GM21825 (cell line): ENCODE measurements at regions not wholly inside any gene's neighbourhood (a gene's known extent, or its start where the extent isn't known, plus 50 kb on each side); places are given as distances from the start of the nearest gene placed in this dataset.
"Not testable (repeated sequence)": the region's sequence is repeated elsewhere in the genome, so short reads cannot be mapped to it uniquely, and the experiment has no call there.

Experiments
- ATAC-seq: cut with Tn5 transposase; IDR thresholded peaks from one replicate; pipeline ENCODE4 v1.9.1; 2021; ENCODE audit warnings: mild to moderate bottlenecking, moderate library complexity; ENCODE audit not compliant: unreplicated experiment

- ATAC-seq = not testable (repeated sequence)
Observed at GRCh38 chr7:32816409-32816948, 75.1 kb downstream of the KBTBD2 start.

DNA sequence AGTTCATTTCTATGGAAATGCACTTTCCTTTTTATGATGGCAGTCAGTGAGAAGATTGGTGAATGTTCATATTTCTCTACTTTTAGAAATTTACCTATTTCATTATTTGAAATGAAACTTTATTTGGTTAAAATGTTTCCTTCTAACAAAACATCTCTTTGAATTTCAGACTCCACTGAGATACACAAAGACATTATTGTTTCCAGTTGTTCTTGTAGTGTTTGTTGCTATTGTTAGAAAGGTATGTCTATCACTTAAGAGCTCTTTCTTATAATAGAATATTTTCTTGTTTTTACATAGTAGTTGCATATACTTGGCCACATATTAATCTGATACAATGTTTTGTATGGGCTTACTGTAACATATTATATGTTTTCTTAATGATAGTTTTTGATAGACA, 76.8 kb downstream of the KBTBD2 start:
- ATAC-seq = not testable (repeated sequence)

GRCh38 chr7:32809871-32810270, 81.7 kb downstream of the KBTBD2 start:
- no peak for ATAC-seq

GRCh38 chr7:32809347-32809746, 82.2 kb downstream of the KBTBD2 start:
- ATAC-seq = no peak

- ATAC-seq = no peak
Observed at GRCh38 chr7:32803406-32804141, 88.0 kb downstream of the KBTBD2 start.

DNA sequence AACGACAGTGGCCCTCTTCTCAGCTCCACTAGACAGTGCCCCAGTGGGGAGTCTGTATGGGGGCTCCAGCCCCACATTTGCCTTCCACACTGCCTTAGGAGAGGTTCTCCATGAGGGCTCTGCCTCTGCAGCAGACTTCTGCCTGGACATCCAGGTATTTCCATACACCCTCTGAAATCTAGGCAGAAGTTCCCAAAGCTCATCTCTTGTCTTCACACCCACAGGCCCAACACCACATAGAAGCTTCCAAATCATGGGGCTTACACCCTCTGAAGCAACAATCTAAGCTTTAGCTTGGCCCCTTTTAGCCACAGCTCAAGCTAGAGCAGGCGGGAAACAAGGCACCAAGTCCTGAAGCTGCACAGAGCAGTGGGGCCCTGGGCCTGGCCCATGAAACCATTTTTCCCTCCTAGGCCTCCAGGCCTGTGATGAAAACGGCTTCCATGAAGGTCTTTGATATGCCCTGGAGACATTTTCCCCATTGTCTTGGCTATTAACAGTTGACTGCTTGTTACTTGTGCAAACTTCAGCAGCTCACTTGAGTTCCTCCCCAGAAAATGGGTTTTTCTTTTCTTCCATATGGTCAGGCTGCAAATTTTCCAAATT, 89.2 kb downstream of the KBTBD2 start:
- no peak for ATAC-seq

- ATAC-seq = not testable (repeated sequence)
Observed at GRCh38 chr7:32793053-32793452, 98.5 kb downstream of the KBTBD2 start.

DNA sequence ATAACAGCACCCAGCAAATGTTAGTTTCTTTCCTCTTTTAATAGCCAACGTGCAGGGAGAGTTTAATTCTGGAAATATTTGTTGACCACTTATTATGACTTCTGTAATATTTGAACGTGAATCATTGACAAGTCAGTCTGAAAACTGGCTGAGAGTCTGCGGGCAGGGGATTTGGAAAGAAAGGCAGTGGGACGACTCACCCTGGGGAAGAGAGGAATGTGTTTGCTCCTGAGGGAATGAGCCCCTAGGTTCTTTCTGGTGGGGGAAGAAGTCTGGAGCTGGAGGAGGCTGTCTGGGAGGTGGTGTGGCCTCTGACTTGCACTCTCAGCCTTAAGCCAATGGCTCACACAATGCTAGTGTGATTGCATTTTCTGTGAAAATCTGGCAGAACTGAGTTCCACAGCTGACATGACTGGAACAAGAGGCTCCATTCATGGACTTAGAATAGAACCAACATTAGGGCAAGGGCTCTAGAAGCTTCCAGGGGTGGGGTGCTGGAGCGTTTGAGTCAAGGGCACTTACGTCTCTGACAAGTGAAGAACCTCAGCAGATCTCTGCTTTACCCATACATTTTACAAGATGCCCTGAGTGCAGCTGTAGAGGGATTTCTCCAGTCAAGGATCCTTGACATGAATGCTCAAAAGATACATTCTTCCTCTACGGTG, 100.7 kb downstream of the KBTBD2 start:
- ATAC-seq = not testable (repeated sequence)

DNA sequence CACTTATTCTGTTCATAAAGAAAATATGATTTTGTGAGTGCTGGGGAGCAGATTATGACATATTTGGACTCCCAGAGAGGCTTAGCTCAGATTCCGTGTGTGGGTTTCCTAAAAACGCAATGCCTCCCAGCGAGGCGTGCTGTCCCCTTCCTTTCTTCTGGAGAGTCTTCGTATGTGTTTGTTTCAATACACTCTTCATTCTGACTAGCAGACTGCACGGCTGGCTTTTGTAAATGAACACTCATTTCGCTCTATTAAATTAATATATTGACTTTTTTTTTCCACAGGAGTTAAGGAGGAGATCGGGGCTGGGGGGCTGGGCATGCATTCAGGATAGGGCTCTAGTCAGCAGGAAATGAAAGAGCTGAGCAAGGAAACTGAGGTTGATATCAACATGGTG, 102.3 kb downstream of the KBTBD2 start:
- ATAC-seq = not testable (repeated sequence)

GRCh38 chr7:32788174-32788573, 103.4 kb downstream of the KBTBD2 start:
- not testable (repeated sequence) for ATAC-seq

DNA sequence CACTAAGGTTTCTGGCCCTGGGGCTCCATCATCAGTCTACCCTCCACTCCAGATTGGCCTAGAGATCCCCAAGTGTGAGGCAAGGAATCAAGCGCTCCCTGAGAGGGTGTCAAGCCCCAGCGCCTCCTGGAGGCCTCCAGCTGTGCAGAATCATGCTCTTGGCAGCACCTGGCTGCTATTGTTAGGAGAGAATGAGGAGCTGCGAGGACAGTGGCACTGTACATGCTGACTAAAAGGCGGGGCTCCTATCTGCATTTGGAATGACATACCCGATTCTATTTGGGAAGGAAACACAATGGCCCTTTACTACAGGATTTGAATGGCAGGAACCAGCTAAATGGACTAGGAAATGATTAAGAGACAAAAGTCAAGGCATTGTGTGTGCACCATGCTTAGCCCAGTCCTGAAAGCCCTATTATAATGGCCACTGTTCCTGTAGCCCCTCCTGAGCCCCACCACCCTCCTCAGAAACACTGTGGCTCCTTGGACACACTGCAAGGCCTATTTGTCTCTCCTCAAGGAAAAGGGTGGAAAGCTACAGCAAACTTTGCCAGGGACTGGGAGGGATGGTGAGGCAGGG, 106.1 kb downstream of the KBTBD2 start:
- ATAC-seq = not testable (repeated sequence)

DNA sequence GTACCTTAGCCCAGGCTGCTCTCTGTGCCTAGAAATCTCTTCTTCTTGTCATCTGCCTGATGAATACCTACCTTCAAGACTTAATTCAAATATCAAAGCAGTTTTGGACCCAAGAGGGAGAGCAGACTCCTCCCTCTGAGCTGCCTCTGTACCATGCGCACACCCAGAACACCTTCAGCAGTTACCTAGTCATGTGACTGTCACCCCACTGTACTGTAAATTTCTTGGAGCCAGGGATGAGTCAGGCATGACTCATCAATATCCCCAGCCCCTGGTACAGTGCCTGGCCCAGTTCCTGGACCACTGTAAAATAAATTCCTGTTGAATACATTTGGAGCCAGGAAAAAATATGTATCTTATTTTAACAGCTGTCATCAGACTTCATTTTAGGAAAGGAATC, 111.7 kb downstream of the KBTBD2 start:
- not testable (repeated sequence) for ATAC-seq

- no peak for ATAC-seq
Observed at GRCh38 chr7:32779167-32779566, 112.4 kb downstream of the KBTBD2 start.

DNA sequence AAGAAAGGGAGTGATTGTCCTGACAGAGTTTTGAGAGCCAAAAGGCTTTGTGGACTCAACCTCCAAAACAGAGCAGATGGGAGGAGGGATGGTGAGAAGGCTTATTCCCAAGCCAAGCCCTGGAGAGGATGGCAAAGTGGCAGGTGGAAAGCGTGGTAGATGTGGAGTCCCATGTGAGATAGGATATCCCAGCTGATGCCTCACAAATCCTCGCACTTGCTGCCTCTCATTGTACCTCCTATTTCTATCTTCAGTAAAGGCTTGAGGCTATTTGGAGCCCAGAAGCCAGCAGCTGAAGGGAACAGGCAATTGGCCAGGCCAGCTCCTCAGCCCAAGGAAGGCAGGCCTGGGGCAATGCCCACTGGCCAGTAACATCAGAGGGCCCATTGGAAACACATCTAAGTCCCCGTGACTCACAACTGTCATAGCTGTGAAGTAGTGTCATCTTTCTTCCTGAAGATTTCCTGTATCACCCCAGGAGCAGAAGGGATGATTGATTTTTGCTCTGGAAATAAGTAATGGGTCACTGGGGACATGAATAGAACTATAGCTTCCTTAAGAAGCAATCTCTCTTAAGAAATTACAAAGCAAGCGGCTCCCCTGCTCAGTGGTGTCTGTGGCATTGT, 114.4 kb downstream of the KBTBD2 start:
- ATAC-seq = not testable (repeated sequence)

DNA sequence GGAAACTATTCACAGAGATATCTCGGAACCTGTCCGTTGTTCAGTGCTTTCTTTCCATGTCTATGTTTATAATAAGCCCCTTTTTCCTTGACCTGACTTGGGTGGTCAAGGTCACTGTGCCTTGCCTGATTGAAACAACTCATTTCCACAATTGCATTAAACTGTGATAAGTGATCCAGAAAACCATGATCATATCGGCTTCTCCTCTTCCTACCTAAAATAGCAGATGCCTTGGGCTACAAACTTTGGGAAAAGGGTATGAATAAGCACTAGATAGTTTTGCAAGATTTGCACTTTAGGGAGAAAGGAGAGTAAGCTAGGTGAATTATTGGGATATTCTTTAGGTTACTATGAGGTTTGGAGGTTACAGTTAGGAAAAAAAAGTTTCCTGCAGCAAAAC, 115.2 kb downstream of the KBTBD2 start:
- not testable (repeated sequence) for ATAC-seq

DNA sequence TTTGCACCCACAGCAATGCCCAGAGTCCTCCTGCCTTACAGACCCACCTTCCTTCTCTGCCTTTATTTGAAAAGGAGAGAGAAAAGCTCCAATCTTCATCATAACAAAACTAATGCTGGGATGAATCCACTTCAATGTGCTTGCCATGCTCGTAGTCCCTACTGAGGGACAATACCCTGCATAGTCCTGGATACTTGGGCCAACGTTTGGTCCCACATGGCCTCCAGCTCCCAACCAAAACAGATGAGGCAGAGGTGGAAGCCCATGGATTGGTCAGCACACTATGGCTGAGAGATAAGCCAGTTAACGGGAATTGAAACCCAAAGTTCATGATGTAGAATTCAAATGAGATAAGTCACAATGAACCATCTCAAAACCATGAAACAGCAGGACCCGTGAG, 115.8 kb downstream of the KBTBD2 start:
- ATAC-seq = not testable (repeated sequence)

DNA sequence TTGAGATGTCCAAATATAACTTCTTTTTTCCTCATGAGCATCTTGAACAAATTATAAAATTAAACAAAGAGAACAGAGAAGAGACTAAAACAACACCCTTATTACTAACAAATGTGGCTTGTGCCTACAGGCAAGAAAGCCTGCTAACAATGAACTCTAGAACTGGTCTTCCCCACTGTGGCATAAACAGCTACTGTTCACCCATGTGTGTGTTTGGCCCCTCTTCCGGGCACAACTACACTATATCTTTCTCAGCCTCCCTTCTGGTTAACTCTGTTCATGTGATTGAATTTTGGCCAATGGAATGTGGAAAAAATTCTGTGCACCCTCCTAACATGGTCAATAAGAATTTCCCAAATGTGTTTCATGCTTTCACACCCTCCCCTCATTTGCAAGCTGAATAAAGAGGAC, 117.0 kb downstream of the KBTBD2 start:
- no peak for ATAC-seq

DNA sequence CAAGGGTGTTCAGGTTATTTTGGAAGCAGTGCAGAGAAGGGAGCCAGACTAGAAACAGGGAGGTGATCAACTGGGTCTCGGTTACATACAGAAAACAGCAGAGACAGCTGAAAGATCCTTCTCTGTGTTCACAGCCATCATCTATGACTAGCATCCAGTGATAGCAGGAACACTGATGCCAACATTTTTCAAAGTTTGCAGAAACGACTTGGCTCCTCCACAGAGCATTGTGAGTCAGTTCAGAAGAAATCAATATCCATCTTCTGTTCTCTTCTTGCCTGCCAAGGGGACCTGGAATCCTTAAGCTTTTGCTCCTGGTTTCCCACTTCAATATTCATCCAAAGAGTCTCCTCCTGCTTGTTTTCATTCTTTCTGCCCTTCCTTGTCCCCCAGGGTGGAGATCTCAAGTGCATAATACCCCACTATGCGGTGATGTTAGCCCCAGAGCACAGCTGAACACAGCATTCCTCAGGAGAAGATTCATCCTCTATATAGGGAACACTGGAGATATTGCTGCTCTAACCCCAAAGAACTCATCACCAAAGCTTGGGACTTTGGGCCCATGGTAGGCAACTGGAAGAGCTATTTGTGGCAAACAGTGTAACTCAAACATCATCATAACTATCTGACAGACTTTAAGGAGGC, 122.6 kb downstream of the KBTBD2 start:
- ATAC-seq = not testable (repeated sequence)

DNA sequence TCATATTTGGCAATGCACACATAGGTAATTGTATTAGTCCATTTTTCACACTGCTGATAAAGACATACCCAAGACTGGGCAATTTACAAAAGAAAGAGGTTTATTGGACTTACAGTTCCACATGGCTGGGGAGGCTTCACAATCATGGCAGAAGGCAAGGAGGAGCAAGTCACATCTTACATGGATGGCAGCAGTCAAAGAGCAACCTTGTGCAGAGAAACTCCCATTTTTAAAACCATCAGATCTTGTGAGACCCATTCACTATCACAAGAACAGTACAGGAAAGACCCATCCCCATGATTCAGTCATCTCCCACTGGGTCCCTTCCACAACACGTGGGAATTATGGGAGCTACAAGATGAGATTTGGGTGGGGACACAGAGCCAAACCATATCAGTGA, 123.2 kb downstream of the KBTBD2 start:
- ATAC-seq = not testable (repeated sequence)

DNA sequence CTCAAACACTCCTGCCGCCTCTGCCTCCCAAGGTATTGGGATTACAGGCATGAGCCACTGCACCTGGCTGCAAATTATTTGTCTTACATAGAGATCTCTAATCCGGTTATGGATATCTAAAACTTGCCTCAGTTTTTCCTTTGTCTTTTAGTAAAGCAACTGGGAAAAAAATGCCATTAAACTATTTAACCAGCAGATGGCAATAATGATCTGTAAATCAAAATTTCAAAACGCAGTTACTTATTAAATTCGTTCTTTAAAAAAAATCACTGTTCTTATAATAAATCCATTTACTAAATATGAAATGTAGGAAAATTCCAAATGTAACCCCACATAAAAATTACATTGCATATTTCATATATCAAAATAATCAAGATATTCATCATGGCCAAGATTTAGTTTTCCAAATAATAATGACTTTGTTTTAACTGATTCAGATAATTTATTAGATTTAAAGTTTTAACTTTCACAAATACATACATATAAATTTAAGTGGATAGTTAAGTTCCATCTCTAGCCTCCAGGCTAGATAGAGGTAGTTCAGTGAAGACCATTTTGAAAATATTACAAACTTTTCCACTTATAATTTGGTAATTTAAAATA, 125.8 kb downstream of the KBTBD2 start:
- ATAC-seq = not testable (repeated sequence)
